Natural killer cell treated with Interleukin-12 subunit alpha and Interleukin-12 subunit beta and Interleukin-15 and Interleukin-18, amount 100 ng/mL, for 72 hours (primary cell): ENCODE measurements at regions not wholly inside any gene's neighbourhood (a gene's known extent, or its start where the extent isn't known, plus 50 kb on each side); places are given as distances from the start of the nearest gene placed in this dataset.

ENCODE experiments used
- ATAC-seq, 2 donors: fragments of 150-1000 bp; cut with Tn5 transposase in 1 of 2; sonication (Bioruptor Pico), chemical (Tn5 transposase) in 1 of 2; 2 replicates each; pipeline ENCODE4 v1.10.0; 2021
- DNase-seq: peaks from one replicate; pipeline ENCODE4 v3.0.0; 2022; ENCODE audit warnings: low spot score
- H3K27ac Mint-ChIP-seq, 2 donors: 1 replicate in 1 of 2; 2 replicates in 1 of 2; pipeline ENCODE4 v1.8.0; 2022; ENCODE audit warnings: mixed read lengths in 2 of 2, mild to moderate bottlenecking in 1 of 2, moderate library complexity in 1 of 2
- H3K27me3 Mint-ChIP-seq, 2 donors: 1 replicate in 1 of 2; 2 replicates in 1 of 2; pipeline ENCODE4 v1.8.0; 2022; ENCODE audit warnings: mixed read lengths in 2 of 2
- H3K36me3 Mint-ChIP-seq: one replicate; pipeline ENCODE4 v1.8.0; 2022; ENCODE audit warnings: mixed read lengths
- H3K4me1 Mint-ChIP-seq, 2 donors: 1 replicate in 1 of 2; 2 replicates in 1 of 2; pipeline ENCODE4 v1.8.0; 2022; ENCODE audit warnings: low read depth in 2 of 2, mixed read lengths in 2 of 2, mild to moderate bottlenecking in 1 of 2
- H3K4me3 Mint-ChIP-seq: one replicate; pipeline ENCODE4 v1.8.0; 2022; ENCODE audit warnings: mixed read lengths
- H3K9me3 Mint-ChIP-seq: 2 replicates; pipeline ENCODE4 v1.8.0; 2022; ENCODE audit warnings: mixed read lengths

DNA sequence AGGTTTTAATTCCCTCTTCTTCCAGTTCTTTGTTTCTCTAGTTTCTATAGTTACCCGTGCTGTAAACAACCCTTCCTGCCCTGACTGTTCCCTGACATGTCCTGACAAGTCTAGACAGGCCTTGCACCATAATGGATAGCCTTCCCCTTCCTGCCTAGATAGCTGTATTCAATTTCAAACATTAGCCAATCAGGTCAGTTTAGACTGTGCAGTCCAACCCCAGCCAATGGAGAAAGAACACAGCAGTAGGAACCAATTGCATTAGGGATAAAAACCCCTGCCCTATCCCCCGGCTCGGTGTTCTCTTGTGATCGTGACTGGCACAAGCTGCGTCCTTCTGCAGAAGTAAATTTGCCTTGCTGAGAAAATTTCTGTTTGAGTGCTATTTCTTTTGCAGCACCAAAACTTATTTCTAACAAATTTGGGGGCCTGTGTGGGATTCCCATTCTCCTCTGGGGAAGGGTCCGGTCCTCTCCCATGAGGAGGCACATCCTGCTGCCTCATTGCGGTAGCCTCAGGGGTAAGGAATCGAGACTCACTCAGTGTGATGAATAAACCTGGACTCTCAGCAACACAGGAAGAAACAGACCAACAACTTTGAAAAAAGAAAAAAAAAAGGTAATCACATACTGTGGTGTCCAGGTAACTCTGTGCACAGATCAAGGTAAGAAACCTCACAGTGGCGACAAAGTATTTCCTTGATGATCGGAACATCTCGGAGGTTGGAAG, 248.7 kb upstream of the ECI2 start:
- ATAC-seq (no peak), DNase-seq (no peak)
- Mint-ChIP-seq H3K36me3 (peaks cover 35% of the 10 kb centered on the region), H3K4me3 (no peak overlapping the region), H3K27ac (no peak overlapping the region), H3K27me3 (peaks cover 24 to 40% of the 10 kb centered on the region in 2 donors), H3K4me1 (no peaks in the 10 kb centered on the region), H3K9me3 (peaks cover 18% of the 10 kb centered on the region)

DNA sequence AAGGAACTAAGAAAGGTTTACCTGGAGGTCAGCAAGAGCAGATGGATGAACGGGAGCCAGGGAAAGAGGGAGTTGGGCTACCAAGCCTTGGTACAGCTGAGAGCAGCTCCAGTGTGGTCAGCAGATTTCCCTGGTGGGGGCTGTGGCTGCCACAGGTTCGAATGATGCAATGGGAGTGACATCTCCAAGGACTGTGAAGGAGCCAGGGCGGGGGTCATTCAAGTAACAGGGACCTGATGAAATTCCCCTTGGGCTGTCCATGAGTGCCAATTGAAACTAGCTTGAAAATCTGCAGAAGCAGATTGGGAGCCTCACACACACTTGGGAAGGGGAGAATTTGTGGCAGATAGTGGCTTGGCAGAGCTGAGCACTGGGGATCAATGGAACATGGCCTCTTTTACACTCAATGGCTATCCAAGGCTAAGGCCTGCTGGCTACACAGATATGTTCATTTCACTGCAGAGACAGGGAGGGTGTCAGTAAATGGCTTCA, 247.0 kb upstream of the ECI2 start:
- peaks cover 24 to 32% of the 10 kb centered on the region in 2 donors for H3K27me3 Mint-ChIP-seq
- DNase-seq (no peak), ATAC-seq (no peak)
- no peak overlapping the region for H3K27ac Mint-ChIP-seq
- no peaks in the 10 kb centered on the region for H3K4me1 Mint-ChIP-seq
- H3K9me3 Mint-ChIP-seq, result peaks cover 18% of the 10 kb centered on the region
- H3K4me3 Mint-ChIP-seq, result no peak overlapping the region
- H3K36me3 Mint-ChIP-seq, result peaks cover 35% of the 10 kb centered on the region

DNA sequence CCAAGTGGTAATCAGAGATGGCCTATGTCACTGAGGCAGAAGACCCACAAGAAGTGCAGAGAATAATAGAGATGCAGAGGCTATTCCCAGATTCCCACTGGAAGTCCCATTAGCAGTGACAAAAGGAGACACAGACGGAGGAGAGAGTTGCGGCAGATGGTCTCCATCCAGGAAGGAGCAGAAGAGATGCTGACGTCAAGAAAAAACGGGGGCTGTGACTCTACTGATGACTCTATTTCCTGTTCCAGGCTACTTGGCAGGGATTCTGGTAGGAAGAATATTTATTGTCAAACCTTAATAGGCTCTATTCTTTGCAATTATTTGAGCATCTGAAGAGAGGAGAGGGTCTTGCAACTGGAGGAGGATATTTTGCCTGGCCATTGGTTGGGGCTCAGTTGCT, 246.0 kb upstream of the ECI2 start:
- no peak for DNase-seq
- Mint-ChIP-seq H3K27me3 (peaks cover 23 to 28% of the 10 kb centered on the region in 2 donors), H3K9me3 (peaks cover 18% of the 10 kb centered on the region), H3K36me3 (peaks cover 35% of the 10 kb centered on the region), H3K27ac (no peak overlapping the region), H3K4me1 (no peaks in the 10 kb centered on the region), H3K4me3 (no peak overlapping the region)
- ATAC-seq, result no peak

- Mint-ChIP-seq H3K9me3 (peaks cover 18% of the 10 kb centered on the region), H3K27ac (no peak overlapping the region), H3K36me3 (peaks cover 35% of the 10 kb centered on the region), H3K27me3 (peaks cover 23% of the 10 kb centered on the region in 2 donors), H3K4me1 (no peaks in the 10 kb centered on the region), H3K4me3 (no peak overlapping the region)
- DNase-seq (no peak), ATAC-seq (no peak)
These were observed 245.5 kb upstream of the ECI2 start for GRCh38 chr6:4380881-4381281.

GRCh38 chr6:4379958-4380357, 244.6 kb upstream of the ECI2 start:
- H3K4me3 Mint-ChIP-seq, result no peak overlapping the region
- no peaks in the 10 kb centered on the region for H3K4me1 Mint-ChIP-seq
- ATAC-seq, result no peak
- H3K27me3 Mint-ChIP-seq, result peaks cover 23% of the 10 kb centered on the region in 2 donors
- H3K36me3 Mint-ChIP-seq, result peaks cover 35% of the 10 kb centered on the region
- H3K27ac Mint-ChIP-seq, result no peak overlapping the region
- peaks cover 18% of the 10 kb centered on the region for H3K9me3 Mint-ChIP-seq
- no peak for DNase-seq

GRCh38 chr6:4378319-4378996, 243.1 kb upstream of the ECI2 start:
- peaks cover 10% of the 10 kb centered on the region for H3K9me3 Mint-ChIP-seq
- no peak overlapping the region for H3K27ac Mint-ChIP-seq
- peak; percentile 8 to 10 for ATAC-seq
- peaks cover 24% of the 10 kb centered on the region for H3K36me3 Mint-ChIP-seq
- H3K4me1 Mint-ChIP-seq, result no peaks in the 10 kb centered on the region
- peaks cover 23% of the 10 kb centered on the region in 2 donors for H3K27me3 Mint-ChIP-seq
- no peak for DNase-seq
- no peak overlapping the region for H3K4me3 Mint-ChIP-seq

DNA sequence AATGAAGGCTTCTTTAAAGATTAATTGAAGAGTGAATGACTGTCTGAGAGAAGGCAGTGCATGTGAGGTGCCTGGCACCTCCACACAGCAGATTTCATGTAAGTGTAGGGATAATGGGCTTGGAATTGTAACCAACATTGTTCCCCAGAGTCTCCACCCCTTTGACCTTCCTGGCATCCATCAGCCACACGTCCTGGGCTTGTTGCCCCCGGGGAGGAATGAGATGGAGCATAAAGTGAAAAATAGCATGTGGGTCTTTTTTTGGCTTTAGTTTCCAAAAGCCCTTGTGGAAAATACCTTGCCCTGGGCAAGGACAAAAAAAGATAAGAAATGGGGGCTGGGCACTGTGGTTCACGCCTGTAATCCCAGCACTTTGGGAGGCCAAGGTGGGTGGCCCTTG, 242.2 kb upstream of the ECI2 start:
- H3K27ac Mint-ChIP-seq, result no peak overlapping the region
- H3K36me3 Mint-ChIP-seq, result peaks cover 16% of the 10 kb centered on the region
- H3K27me3 Mint-ChIP-seq, result peaks cover 23 to 25% of the 10 kb centered on the region in 2 donors
- no peaks in the 10 kb centered on the region for H3K4me1 Mint-ChIP-seq
- ATAC-seq, result no peak
- peaks cover 10% of the 10 kb centered on the region for H3K9me3 Mint-ChIP-seq
- H3K4me3 Mint-ChIP-seq, result no peak overlapping the region
- DNase-seq, result no peak

DNA sequence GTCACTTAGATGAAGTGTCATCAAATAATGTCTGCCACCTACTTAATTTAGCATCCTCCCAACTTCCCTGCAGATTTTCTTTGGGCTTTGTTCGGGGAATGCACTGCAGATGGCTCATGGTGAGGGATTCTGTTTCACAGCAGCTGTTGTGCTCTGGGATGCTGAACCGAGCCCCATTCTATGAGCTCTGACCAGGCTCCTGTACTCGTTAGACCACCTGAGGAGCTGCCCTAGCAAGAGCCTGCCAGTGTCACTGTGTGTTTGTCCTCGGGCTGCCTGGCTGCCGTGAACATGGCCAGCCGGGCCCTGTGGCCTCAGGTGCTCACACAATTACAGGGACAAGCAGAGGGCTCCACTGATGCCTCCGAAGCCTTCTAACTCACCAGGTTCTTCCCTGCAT, 238.8 kb upstream of the ECI2 start:
- Mint-ChIP-seq H3K4me1 (no peaks in the 10 kb centered on the region), H3K36me3 (no peaks in the 10 kb centered on the region), H3K9me3 (no peaks in the 10 kb centered on the region), H3K27ac (no peak overlapping the region), H3K4me3 (no peak overlapping the region), H3K27me3 (peaks cover 10 to 14% of the 10 kb centered on the region in 2 donors)
- no peak for DNase-seq
- ATAC-seq, result no peak

DNA sequence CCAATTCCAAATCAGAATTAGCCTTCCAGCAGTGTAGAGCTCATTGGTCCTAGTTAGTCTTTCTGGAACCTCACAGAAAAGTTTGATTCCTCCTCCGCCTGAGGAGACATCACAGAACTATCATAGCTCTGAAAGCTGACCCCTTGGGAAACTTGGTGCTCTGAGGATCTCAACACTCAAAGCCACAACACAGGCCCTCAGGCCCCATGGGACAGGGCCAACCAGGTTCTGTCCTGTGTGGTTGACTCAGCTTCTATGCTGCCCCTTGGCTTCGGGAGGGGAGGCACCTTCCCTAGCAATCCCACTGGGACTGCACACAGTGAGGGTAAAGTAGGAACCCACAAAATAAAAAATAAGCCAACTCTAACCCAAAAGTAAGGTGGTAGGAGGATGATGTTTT, 237.5 kb upstream of the ECI2 start:
- H3K4me1 Mint-ChIP-seq, result no peaks in the 10 kb centered on the region
- no peak overlapping the region for H3K27ac Mint-ChIP-seq
- H3K36me3 Mint-ChIP-seq, result no peaks in the 10 kb centered on the region
- peaks cover 4 to 8% of the 10 kb centered on the region in 2 donors for H3K27me3 Mint-ChIP-seq
- no peaks in the 10 kb centered on the region for H3K9me3 Mint-ChIP-seq
- DNase-seq, result no peak
- no peak overlapping the region for H3K4me3 Mint-ChIP-seq
- ATAC-seq, result no peak

- no peaks in the 10 kb centered on the region for H3K36me3 Mint-ChIP-seq
- no peak overlapping the region for H3K4me3 Mint-ChIP-seq
- peaks cover 8 to 10% of the 10 kb centered on the region in 2 donors for H3K27me3 Mint-ChIP-seq
- ATAC-seq (no peak), DNase-seq (no peak)
- no peaks in the 10 kb centered on the region for H3K9me3 Mint-ChIP-seq
- H3K27ac Mint-ChIP-seq, result no peak overlapping the region
- no peaks in the 10 kb centered on the region for H3K4me1 Mint-ChIP-seq
These were observed 236.0 kb upstream of the ECI2 start for GRCh38 chr6:4371207-4371921.

- no peak overlapping the region for H3K4me3 Mint-ChIP-seq
- DNase-seq, result no peak
- H3K9me3 Mint-ChIP-seq, result no peaks in the 10 kb centered on the region
These were observed 234.7 kb upstream of the ECI2 start for GRCh38 chr6:4370066-4370465.

DNA sequence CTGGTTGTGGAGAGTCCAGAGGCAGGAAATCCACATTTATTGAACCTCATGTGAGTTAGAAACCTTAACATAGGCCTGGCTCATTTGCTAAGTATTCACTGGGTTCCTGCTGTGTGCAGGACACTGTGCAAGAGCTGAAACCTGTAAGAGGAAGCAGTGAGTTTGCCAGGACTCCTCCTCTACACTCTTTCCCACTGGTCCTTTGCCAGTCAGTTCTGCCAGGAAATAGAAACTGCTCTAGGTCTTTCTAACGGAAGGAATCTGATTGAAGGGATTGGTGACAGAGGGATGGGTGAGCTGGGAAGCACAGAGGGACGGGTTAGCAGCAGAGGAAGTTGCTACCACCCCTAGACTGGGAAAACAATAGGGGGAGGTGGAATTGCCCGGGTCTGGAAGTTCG, 234.2 kb upstream of the ECI2 start:
- no peaks in the 10 kb centered on the region for H3K4me1 Mint-ChIP-seq
- H3K9me3 Mint-ChIP-seq, result no peaks in the 10 kb centered on the region
- no peak overlapping the region for H3K4me3 Mint-ChIP-seq
- DNase-seq, result no peak
- ATAC-seq, result no peak
- no peaks in the 10 kb centered on the region for H3K36me3 Mint-ChIP-seq
- peaks cover 8 to 10% of the 10 kb centered on the region in 2 donors for H3K27me3 Mint-ChIP-seq
- H3K27ac Mint-ChIP-seq, result no peak overlapping the region

More at GRCh38 chr6:4370066-4370465, 234.7 kb upstream of the ECI2 start:
- Mint-ChIP-seq H3K27me3 (peaks cover 8 to 10% of the 10 kb centered on the region in 2 donors), H3K27ac (no peak overlapping the region), H3K36me3 (no peaks in the 10 kb centered on the region), H3K4me1 (no peaks in the 10 kb centered on the region)
- ATAC-seq, result no peak

GRCh38 chr6:4368649-4369048, 233.3 kb upstream of the ECI2 start:
- Mint-ChIP-seq H3K4me1 (peaks cover 0 to 5% of the 10 kb centered on the region in 2 donors), H3K27me3 (peaks cover 8 to 10% of the 10 kb centered on the region in 2 donors), H3K4me3 (no peak overlapping the region), H3K9me3 (no peaks in the 10 kb centered on the region), H3K27ac (no peak overlapping the region), H3K36me3 (no peaks in the 10 kb centered on the region)
- no peak for DNase-seq
- ATAC-seq, result no peak

DNA sequence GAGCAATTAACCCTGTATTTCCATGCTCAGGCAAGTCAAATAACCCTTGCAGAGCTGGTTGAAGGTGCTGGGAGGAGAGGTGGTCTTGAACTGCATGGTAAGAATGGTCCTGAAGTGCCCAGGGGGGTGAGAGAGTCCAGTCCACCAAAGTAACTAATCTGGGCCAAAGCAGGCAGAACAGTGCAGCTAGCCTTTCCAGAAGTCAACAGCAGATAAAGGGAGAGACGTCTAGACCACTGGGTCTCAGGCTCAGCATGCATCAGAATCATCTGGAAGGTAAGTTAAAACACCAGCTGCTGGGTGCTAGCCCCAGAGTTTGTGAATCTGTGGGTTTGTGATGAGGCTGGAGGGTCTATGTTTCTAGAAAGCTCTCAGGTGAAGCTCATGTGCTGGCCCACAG, 232.3 kb upstream of the ECI2 start:
- Mint-ChIP-seq H3K27me3 (peaks cover 8% of the 10 kb centered on the region in 2 donors), H3K4me3 (no peak overlapping the region), H3K36me3 (no peaks in the 10 kb centered on the region), H3K9me3 (no peaks in the 10 kb centered on the region), H3K27ac (no peak overlapping the region), H3K4me1 (peaks cover 0 to 5% of the 10 kb centered on the region in 2 donors)
- DNase-seq (no peak), ATAC-seq (no peak)
